ENCODE measurements at regions not wholly inside any gene's neighbourhood (a gene's known extent, or its start where the extent isn't known, plus 50 kb on each side); places are given as distances from the start of the nearest gene placed in this dataset.

- no peaks in the 10 kb centered on the region for H4K20me1 ChIP-seq (ENCODE audit: insufficient read depth, low read length)
- H3K4me2 ChIP-seq (ENCODE audit: low read depth, low read length), result no peak overlapping the region
- no peaks in the 10 kb centered on the region for H3K36me3 ChIP-seq (replicated peaks in 1 of 2; ENCODE audit: control insufficient read depth in 1 of 2, insufficient read depth in 2 of 2, low read length in 2 of 2)
- ATAC-seq (no peak), DNase-seq (ENCODE audit: low spot score) (no peak), FAIRE-seq (no peak)
- WGBS (ENCODE audit: low lambda C conversion rate), result 0% methylated on average over 2 of the region's 2 CpGs
- POLR2A ChIA-PET, result no interaction called here
- intact Hi-C loops (cut with micrococcal nuclease; ENCODE audit: unreplicated experiment) (no loop called here), in situ Hi-C loops (cut with HindIII; ENCODE audit: extremely low pct_ligation_motif_present, low pct_unique_long_range_greater_than_20kb) (no loop called here)
- H3K4me1 ChIP-seq (ENCODE audit: insufficient read depth, low read length), result no peaks in the 10 kb centered on the region
- TF ChIP-seq, protein P1, sequence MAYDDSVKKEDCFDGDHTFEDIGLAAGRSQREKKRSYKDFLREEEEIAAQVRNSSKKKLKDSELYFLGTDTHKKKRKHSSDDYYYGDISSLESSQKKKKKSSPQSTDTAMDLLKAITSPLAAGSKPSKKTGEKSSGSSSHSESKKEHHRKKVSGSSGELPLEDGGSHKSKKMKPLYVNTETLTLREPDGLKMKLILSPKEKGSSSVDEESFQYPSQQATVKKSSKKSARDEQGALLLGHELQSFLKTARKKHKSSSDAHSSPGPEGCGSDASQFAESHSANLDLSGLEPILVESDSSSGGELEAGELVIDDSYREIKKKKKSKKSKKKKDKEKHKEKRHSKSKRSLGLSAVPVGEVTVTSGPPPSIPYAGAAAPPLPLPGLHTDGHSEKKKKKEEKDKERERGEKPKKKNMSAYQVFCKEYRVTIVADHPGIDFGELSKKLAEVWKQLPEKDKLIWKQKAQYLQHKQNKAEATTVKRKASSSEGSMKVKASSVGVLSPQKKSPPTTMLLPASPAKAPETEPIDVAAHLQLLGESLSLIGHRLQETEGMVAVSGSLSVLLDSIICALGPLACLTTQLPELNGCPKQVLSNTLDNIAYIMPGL (CRISPR knock-in tag; IDR thresholded peaks at IDR 0.05; ENCODE audit: borderline replicate concordance in 1 of 2, low read depth in 1 of 2), result no peak
- no peak for TF ChIP-seq PATZ1 (CRISPR knock-in tag; IDR thresholded peaks at IDR 0.05)
- TF ChIP-seq ZNF496 (CRISPR knock-in tag; IDR thresholded peaks at IDR 0.05; ENCODE audit: insufficient replicate concordance), result no peak
- TF ChIP-seq CBX2 (IDR thresholded peaks at IDR 0.05; ENCODE audit: low read depth, low read length), result no peak
- TF ChIP-seq CBX2 (CRISPR knock-in tag; IDR thresholded peaks at IDR 0.05; ENCODE audit: low read depth), result no peak
- TF ChIP-seq FOXA1 (IDR thresholded peaks at IDR 0.05), result no peak
- TF ChIP-seq FOXA1 (CRISPR knock-in tag; IDR thresholded peaks at IDR 0.05), result no peak
- TF ChIP-seq, protein P2, sequence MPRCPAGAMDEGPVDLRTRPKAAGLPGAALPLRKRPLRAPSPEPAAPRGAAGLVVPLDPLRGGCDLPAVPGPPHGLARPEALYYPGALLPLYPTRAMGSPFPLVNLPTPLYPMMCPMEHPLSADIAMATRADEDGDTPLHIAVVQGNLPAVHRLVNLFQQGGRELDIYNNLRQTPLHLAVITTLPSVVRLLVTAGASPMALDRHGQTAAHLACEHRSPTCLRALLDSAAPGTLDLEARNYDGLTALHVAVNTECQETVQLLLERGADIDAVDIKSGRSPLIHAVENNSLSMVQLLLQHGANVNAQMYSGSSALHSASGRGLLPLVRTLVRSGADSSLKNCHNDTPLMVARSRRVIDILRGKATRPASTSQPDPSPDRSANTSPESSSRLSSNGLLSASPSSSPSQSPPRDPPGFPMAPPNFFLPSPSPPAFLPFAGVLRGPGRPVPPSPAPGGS (CRISPR knock-in tag; IDR thresholded peaks at IDR 0.05), result no peak
- no peak for TF ChIP-seq ZNF33B (CRISPR knock-in tag; IDR thresholded peaks at IDR 0.05)
- TF ChIP-seq RFXAP (CRISPR knock-in tag; IDR thresholded peaks at IDR 0.05; ENCODE audit: borderline replicate concordance), result no peak
- no peak for TF ChIP-seq GTF2F1 (IDR thresholded peaks at IDR 0.05; ENCODE audit: low read length)
- no TSS peak for BruUV-seq (replicated peaks)
- no peaks in the 10 kb centered on the region for H3K27me3 ChIP-seq (ENCODE audit: control insufficient read depth in 1 of 2, insufficient read depth in 2 of 2, low read length in 2 of 2)
- H3K27ac ChIP-seq (ENCODE audit: extremely low read length, insufficient read depth, low read length), result no peak overlapping the region
- H3K9me3 ChIP-seq (ENCODE audit: low read length), result no peaks in the 10 kb centered on the region
- H3K4me3 ChIP-seq (replicated peaks in 1 of 3; ENCODE audit: insufficient read depth in 1 of 3, low read depth in 2 of 3, low read length in 3 of 3), result no peak overlapping the region
- CTCF ChIA-PET (ENCODE audit: low intra/inter-chr PET ratio, low total read pairs), result no interaction called here
- no peak overlapping the region for H3K9ac ChIP-seq (ENCODE audit: insufficient read depth, low read depth, low read length)
- no peak overlapping the region for H2AFZ ChIP-seq (ENCODE audit: low read length)
- H3K79me2 ChIP-seq (ENCODE audit: insufficient read depth, low read length), result no peaks in the 10 kb centered on the region
Measured at GRCh38 chr3:115287198-115287597, 140.1 kb upstream of the ZBTB20 start.

All from HepG2 (cell line).